ENCODE measurements at regions not wholly inside any gene's neighbourhood (a gene's known extent, or its start where the extent isn't known, plus 50 kb on each side); places are given as distances from the start of the nearest gene placed in this dataset.

- no peak overlapping the region for H3K9ac ChIP-seq
- H3K4me3 ChIP-seq (IDR thresholded peaks at IDR 0.05; ENCODE audit: insufficient read depth, low read depth, low read length): no peak overlapping the region
- no peak for TF ChIP-seq CTCF (conservative IDR thresholded peaks at IDR 0.05; ENCODE audit: low read depth, low read length)
- H3K36me3 ChIP-seq (ENCODE audit: insufficient read depth): no peaks in the 10 kb centered on the region
- no peaks in the 10 kb centered on the region for H3K79me2 ChIP-seq (ENCODE audit: insufficient read depth, low read depth)
- no peaks in the 10 kb centered on the region for H3K27me3 ChIP-seq (ENCODE audit: insufficient read depth, low read depth)
- H4K20me1 ChIP-seq (ENCODE audit: insufficient read depth): no peaks in the 10 kb centered on the region
- H3K27ac ChIP-seq: no peak overlapping the region
- no peak overlapping the region for H3K4me2 ChIP-seq
- no peak overlapping the region for H2AFZ ChIP-seq (ENCODE audit: low read depth)
- no peaks in the 10 kb centered on the region for H3K4me1 ChIP-seq (ENCODE audit: low read depth, poor library complexity, severe bottlenecking)
Measured at GRCh38 chr7:47092336-47092735, 489.6 kb downstream of the TNS3 start.

- no peaks in the 10 kb centered on the region for H4K20me1 ChIP-seq (ENCODE audit: insufficient read depth)
- TF ChIP-seq CTCF (conservative IDR thresholded peaks at IDR 0.05; ENCODE audit: low read depth, low read length): no peak
- no peaks in the 10 kb centered on the region for H3K27me3 ChIP-seq (ENCODE audit: insufficient read depth, low read depth)
- no peaks in the 10 kb centered on the region for H3K36me3 ChIP-seq (ENCODE audit: insufficient read depth)
- H3K79me2 ChIP-seq (ENCODE audit: insufficient read depth, low read depth): no peaks in the 10 kb centered on the region
- H3K9ac ChIP-seq: no peak overlapping the region
- H2AFZ ChIP-seq (ENCODE audit: low read depth): no peak overlapping the region
- H3K27ac ChIP-seq: no peak overlapping the region
- no peak overlapping the region for H3K4me3 ChIP-seq (IDR thresholded peaks at IDR 0.05; ENCODE audit: insufficient read depth, low read depth, low read length)
- no peaks in the 10 kb centered on the region for H3K4me1 ChIP-seq (ENCODE audit: low read depth, poor library complexity, severe bottlenecking)
- no peak overlapping the region for H3K4me2 ChIP-seq
Measured at GRCh38 chr7:47091141-47091540, 490.8 kb downstream of the TNS3 start.

- H3K4me3 ChIP-seq (IDR thresholded peaks at IDR 0.05; ENCODE audit: insufficient read depth, low read depth, low read length): no peak overlapping the region
- H3K4me1 ChIP-seq (ENCODE audit: low read depth, poor library complexity, severe bottlenecking): no peaks in the 10 kb centered on the region
- no peak overlapping the region for H3K27ac ChIP-seq
- no peaks in the 10 kb centered on the region for H3K27me3 ChIP-seq (ENCODE audit: insufficient read depth, low read depth)
- H4K20me1 ChIP-seq (ENCODE audit: insufficient read depth): no peaks in the 10 kb centered on the region
- H3K79me2 ChIP-seq (ENCODE audit: insufficient read depth, low read depth): no peaks in the 10 kb centered on the region
- no peak overlapping the region for H2AFZ ChIP-seq (ENCODE audit: low read depth)
- H3K4me2 ChIP-seq: no peak overlapping the region
- H3K36me3 ChIP-seq (ENCODE audit: insufficient read depth): no peaks in the 10 kb centered on the region
- no peak for TF ChIP-seq CTCF (conservative IDR thresholded peaks at IDR 0.05; ENCODE audit: low read depth, low read length)
- H3K9ac ChIP-seq: no peak overlapping the region
Measured at GRCh38 chr7:47089461-47089860, 492.4 kb downstream of the TNS3 start.

- H3K27me3 ChIP-seq (ENCODE audit: insufficient read depth, low read depth): no peaks in the 10 kb centered on the region
- H3K4me3 ChIP-seq (IDR thresholded peaks at IDR 0.05; ENCODE audit: insufficient read depth, low read depth, low read length): no peak overlapping the region
- no peaks in the 10 kb centered on the region for H4K20me1 ChIP-seq (ENCODE audit: insufficient read depth)
- no peak overlapping the region for H3K27ac ChIP-seq
- H3K9ac ChIP-seq: no peak overlapping the region
- H3K4me2 ChIP-seq: no peak overlapping the region
- no peaks in the 10 kb centered on the region for H3K4me1 ChIP-seq (ENCODE audit: low read depth, poor library complexity, severe bottlenecking)
- peak; percentile 6; the same call in 1 of the 2 replicates for TF ChIP-seq CTCF (conservative IDR thresholded peaks at IDR 0.05; ENCODE audit: low read depth, low read length)
- H3K79me2 ChIP-seq (ENCODE audit: insufficient read depth, low read depth): no peaks in the 10 kb centered on the region
- no peaks in the 10 kb centered on the region for H3K36me3 ChIP-seq (ENCODE audit: insufficient read depth)
- H2AFZ ChIP-seq (ENCODE audit: low read depth): no peak overlapping the region
Measured at GRCh38 chr7:47089068-47089417, 492.9 kb downstream of the TNS3 start.
